CD4-positive, alpha-beta T cell (primary cell): ENCODE measurements at regions not wholly inside any gene's neighbourhood (a gene's known extent, or its start where the extent isn't known, plus 50 kb on each side); places are given as distances from the start of the nearest gene placed in this dataset.

ENCODE experiments used
- ATAC-seq: fragments of 200-7000 bp; cut with Tn5 transposase; one replicate; pipeline ENCODE4 v1.10.0; 2022; ENCODE audit warnings: mild to moderate bottlenecking; ENCODE audit not compliant: poor library complexity
- CTCF ChIA-PET: fragments of 350-600 bp; sonication (Branson Sonifier 250); formaldehyde crosslinking; loops from one replicate; lab custom pipeline; 2021; ENCODE audit warnings: antibody characterized with exemption, inconsistent platforms; lab: Charles Lee
- POLR2A ChIA-PET: fragments of 350-600 bp; sonication (Branson Sonifier 250); formaldehyde crosslinking; loops from one replicate; lab custom pipeline; 2021; ENCODE audit warnings: antibody characterized with exemption, inconsistent platforms; lab: Charles Lee
- DNase-seq, 14 experiments: peaks; one replicate each; pipeline ENCODE4 v3.0.0-alpha.2; 2013 to 2020; ENCODE audit warnings: mixed read lengths in 2 of 14
- H3K27ac ChIP-seq, 2 donors: one replicate each; pipeline versions ENCODE4 v1.5.1 to v1.7.0; 2013; ENCODE audit warnings: low read length in 2 of 2, low read depth in 1 of 2, mild to moderate bottlenecking in 1 of 2
- H3K27me3 ChIP-seq, 2 experiments: 1 replicate in 1 of 2; 2 replicates in 1 of 2; pipeline versions ENCODE4 v1.6.1 to v1.7.0; 2013; ENCODE audit warnings: low read length in 2 of 2, control low read depth in 1 of 2, mild to moderate bottlenecking in 1 of 2, moderate library complexity in 1 of 2; ENCODE audit not compliant: insufficient read depth in 2 of 2, control insufficient read depth in 1 of 2
- H3K36me3 ChIP-seq: one replicate; pipeline ENCODE4 v1.6.1; 2013; ENCODE audit warnings: low read length, control low read depth; ENCODE audit not compliant: insufficient read depth
- H3K4me1 ChIP-seq: one replicate; pipeline ENCODE4 v1.6.1; 2013; ENCODE audit warnings: low read length, control low read depth; ENCODE audit not compliant: insufficient read depth
- H3K4me3 ChIP-seq: one replicate; pipeline ENCODE4 v1.5.1; 2013; ENCODE audit warnings: mild to moderate bottlenecking, low read length, moderate library complexity
- H3K9me3 ChIP-seq, 2 experiments: 1 replicate in 1 of 2; 2 replicates in 1 of 2; pipeline versions ENCODE4 v1.6.1 to v1.7.0; 2013; ENCODE audit warnings: low read length in 2 of 2, mild to moderate bottlenecking in 2 of 2, control low read depth in 1 of 2, moderate library complexity in 1 of 2; ENCODE audit not compliant: control insufficient read depth in 1 of 2, insufficient read depth in 1 of 2
- H3K27ac Mint-ChIP-seq: one replicate; pipeline ENCODE4 v1.8.0; 2020; ENCODE audit warnings: mixed read lengths
- H3K27me3 Mint-ChIP-seq: one replicate; pipeline ENCODE4 v1.8.0; 2021; ENCODE audit warnings: mixed read lengths
- H3K36me3 Mint-ChIP-seq: one replicate; pipeline ENCODE4 v1.8.0; 2021; ENCODE audit warnings: low read depth, mixed read lengths
- H3K4me1 Mint-ChIP-seq: one replicate; pipeline ENCODE4 v1.8.0; 2021; ENCODE audit warnings: low read depth, mixed read lengths
- H3K4me3 Mint-ChIP-seq: one replicate; pipeline ENCODE4 v1.8.0; 2020; ENCODE audit warnings: mild to moderate bottlenecking, mixed read lengths
- H3K9me3 Mint-ChIP-seq: one replicate; pipeline ENCODE4 v1.8.0; 2020; ENCODE audit warnings: mixed read lengths
- CTCF ChIP-seq: fragments of 200-600 bp; IDR thresholded peaks from one replicate; pipeline ENCODE4 v1.8.0; 2022; ENCODE audit warnings: antibody characterized with exemption, mild to moderate bottlenecking
- intact Hi-C, 2 experiments: fragments of 100-400 bp; cut with DNase I in 1 of 2; cut with micrococcal nuclease in 1 of 2; formaldehyde crosslinking; loops; one replicate each; pipeline versions ENCODE4 v1.15.1 to v1.9.0; 2023 to 2025; cut with DNase I, micrococcal nuclease

DNA sequence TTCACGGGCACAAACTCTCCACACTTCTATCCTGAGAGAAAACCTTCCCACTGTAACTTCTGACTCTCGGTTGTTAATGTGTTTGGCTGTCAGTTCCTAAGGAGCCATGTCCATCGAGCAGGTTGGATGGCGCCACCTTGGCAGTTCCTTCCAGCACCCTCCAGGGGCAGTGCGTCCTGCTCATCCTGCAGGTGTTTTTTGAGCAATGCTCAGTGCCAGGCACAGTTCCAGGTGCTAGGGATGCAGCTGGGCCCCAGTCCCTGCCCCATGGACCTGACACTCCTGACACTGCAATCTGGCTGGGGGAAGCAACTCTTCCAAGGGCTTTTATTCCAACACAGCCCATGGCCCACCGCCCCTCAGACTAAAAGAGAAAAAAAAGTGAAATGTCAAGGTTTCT, 376.4 kb downstream of the PREX1 start:
- no peak overlapping the region for H3K4me3 ChIP-seq
- no peaks in the 10 kb centered on the region for H3K4me1 ChIP-seq
- no peak for ATAC-seq
- no peaks in the 10 kb centered on the region for H3K36me3 ChIP-seq
- CTCF ChIA-PET, result no interaction called here
- intact Hi-C loops, result no loop called here
- Mint-ChIP-seq H3K27ac (no peak overlapping the region), H3K4me1 (no peaks in the 10 kb centered on the region), H3K27me3 (peaks cover 17% of the 10 kb centered on the region), H3K36me3 (no peaks in the 10 kb centered on the region), H3K4me3 (no peak overlapping the region), H3K9me3 (peaks cover under 1% of the 10 kb centered on the region)
- peaks cover 0 to 4% of the 10 kb centered on the region in 2 experiments for H3K27me3 ChIP-seq
- no peak overlapping the region for H3K27ac ChIP-seq
- no peak for DNase-seq
- H3K9me3 ChIP-seq, result peaks cover 0 to 5% of the 10 kb centered on the region in 2 experiments
- no peak for TF ChIP-seq CTCF
- POLR2A ChIA-PET, result no interaction called here

DNA sequence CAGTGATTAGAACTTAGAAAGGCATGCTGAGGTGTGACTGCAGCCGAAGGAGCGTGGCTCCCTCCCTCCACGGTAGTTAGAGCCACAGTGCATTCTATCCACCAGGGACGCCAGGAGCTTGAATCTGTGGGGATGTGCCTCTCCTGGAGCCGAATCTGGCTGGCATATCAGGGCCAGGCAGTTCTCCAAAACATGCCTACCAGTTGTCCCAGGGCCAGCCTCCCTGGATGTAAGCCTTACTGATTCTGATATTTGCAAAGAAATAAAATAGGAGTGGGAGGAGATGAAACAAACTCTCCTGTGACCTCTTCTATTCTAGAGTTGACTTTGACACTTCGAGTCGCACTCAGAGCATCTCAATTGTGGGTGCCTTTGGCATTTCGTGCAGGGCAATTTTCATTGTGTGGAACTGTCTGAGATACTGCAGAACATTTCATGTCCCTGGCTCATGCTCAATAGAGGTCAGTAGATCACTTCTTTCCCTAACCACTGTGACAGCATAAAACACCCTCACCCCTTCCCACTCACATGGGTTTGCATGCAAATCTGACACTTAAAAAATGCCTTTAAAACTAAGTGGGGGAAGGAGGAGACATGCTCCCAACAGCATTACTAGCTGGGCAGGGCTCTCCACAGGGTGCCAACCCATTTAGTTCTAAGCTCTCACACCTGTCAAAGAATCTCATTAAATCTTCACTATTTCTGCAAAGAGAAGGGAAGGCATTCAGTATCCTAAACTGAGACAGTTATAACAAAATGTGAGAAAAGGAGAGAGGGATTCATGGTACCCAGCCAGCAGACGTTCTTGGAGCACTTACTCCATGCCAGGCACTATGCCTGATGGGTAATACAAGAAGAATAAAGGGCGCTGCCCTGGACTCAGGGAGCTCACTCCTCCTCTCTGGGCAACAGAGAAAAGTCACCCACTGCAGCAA, 378.9 kb downstream of the PREX1 start:
- H3K4me3 ChIP-seq, result no peak overlapping the region
- peaks cover 18% of the 10 kb centered on the region for H3K27me3 Mint-ChIP-seq
- H3K27ac ChIP-seq, result no peak overlapping the region
- H3K9me3 Mint-ChIP-seq, result peaks cover 7% of the 10 kb centered on the region
- ChIA-PET POLR2A (no interaction called here), CTCF (no interaction called here)
- no peaks in the 10 kb centered on the region for H3K36me3 ChIP-seq
- H3K9me3 ChIP-seq, result peaks cover 5 to 10% of the 10 kb centered on the region in 2 experiments
- intact Hi-C loops, result no loop called here
- no peaks in the 10 kb centered on the region for H3K36me3 Mint-ChIP-seq
- DNase-seq (no peak), ATAC-seq (no peak)
- no peaks in the 10 kb centered on the region for H3K4me1 Mint-ChIP-seq
- no peaks in the 10 kb centered on the region for H3K27me3 ChIP-seq
- no peak for TF ChIP-seq CTCF
- H3K27ac Mint-ChIP-seq, result no peak overlapping the region
- no peak overlapping the region for H3K4me3 Mint-ChIP-seq
- no peaks in the 10 kb centered on the region for H3K4me1 ChIP-seq

GRCh38 chr20:48447456-48447855, 380.3 kb downstream of the PREX1 start:
- Histone ChIP-seq H3K36me3 (no peaks in the 10 kb centered on the region), H3K27me3 (peaks cover under 1 to 5% of the 10 kb centered on the region in 2 experiments), H3K9me3 (peaks cover 5 to 12% of the 10 kb centered on the region in 2 experiments), H3K27ac (no peak overlapping the region), H3K4me3 (no peak overlapping the region), H3K4me1 (no peaks in the 10 kb centered on the region)
- DNase-seq (no peak), ATAC-seq (no peak)
- intact Hi-C loops, result no loop called here
- H3K36me3 Mint-ChIP-seq, result no peaks in the 10 kb centered on the region
- POLR2A ChIA-PET, result no interaction called here
- no peak overlapping the region for H3K27ac Mint-ChIP-seq
- H3K9me3 Mint-ChIP-seq, result peaks cover 12% of the 10 kb centered on the region
- no peak overlapping the region for H3K4me3 Mint-ChIP-seq
- H3K27me3 Mint-ChIP-seq, result peaks cover 8% of the 10 kb centered on the region
- TF ChIP-seq CTCF, result no peak
- H3K4me1 Mint-ChIP-seq, result no peaks in the 10 kb centered on the region
- CTCF ChIA-PET, result interaction anchor here (0.6 kb wide), 1 partner anchor 12 kb away, joined by 5 read pairs; no protein-coding TSS in a partner anchor
